Stimulated activated naive CD4-positive, alpha-beta T cell (primary cell): ENCODE measurements at regions not wholly inside any gene's neighbourhood (a gene's known extent, or its start where the extent isn't known, plus 50 kb on each side); places are given as distances from the start of the nearest gene placed in this dataset.

Experiments
- DNase-seq, 6 experiments: peaks; one replicate each; lab custom pipeline; 2025; lab: John Stamatoyannopoulos, UW

DNA sequence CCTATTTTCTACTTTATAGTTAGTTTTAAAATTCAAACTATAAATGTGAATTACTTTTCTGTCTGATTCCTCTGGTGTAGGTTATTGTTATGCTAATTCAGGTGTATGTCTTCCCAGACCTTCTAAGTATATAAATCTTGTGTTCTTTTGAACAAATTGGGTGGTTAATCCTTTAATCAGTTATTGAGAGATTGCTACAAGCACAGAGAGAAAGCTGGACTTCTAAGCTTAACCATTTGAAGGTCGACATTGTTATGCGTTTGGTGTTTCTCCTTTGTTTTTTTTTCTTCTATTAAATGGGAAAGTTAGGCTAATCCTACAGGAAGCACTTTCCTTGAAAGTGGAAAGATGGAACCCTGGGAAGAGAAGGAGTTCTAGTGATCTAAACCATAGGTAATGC is 592.6 kb downstream of the SLC4A3 start:
- DNase-seq = no peak

DNA sequence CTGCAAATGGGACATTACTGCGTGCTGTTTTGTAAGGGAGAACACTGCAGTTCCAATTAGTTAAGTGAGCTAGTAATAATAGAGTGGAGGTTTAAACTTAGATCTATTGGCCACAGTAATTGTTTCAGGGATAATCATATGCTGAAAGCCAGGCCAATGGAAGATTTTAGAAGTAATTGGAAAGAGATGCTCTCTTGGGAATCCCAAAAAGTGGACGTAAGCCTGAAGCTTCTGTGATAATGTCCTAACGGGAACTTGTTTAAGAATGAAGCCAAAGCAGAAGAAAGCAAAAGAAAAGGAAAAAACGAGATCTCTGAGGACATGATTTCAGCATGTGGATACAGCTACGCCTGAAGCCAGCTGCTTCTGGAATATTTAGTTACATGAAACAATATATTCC is 594.6 kb downstream of the SLC4A3 start:
- no peak for DNase-seq

GRCh38 chr2:220224691-220225543 is 597.5 kb downstream of the SLC4A3 start:
- no peak for DNase-seq

- no peak for DNase-seq
These were observed 598.6 kb downstream of the SLC4A3 start for GRCh38 chr2:220226076-220226475.

DNA sequence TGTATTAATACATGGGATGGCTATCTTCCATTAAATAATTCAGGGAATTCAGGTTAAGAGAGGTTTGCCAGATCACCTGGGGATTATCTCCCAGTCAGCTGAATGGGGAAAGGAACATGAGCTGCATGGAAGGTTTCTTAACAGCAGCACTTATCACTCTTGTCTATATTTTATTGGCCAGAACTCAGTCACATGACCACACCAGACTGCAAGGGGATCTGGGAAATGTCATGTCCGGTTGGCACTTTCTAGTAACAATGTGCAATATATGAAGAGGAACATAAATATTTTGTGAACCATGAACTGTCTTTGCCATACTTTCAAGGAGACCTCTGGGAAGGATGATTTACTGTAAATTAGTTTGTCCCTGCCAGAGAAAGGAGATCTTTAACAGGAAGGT is 599.1 kb downstream of the SLC4A3 start:
- no peak for DNase-seq

DNA sequence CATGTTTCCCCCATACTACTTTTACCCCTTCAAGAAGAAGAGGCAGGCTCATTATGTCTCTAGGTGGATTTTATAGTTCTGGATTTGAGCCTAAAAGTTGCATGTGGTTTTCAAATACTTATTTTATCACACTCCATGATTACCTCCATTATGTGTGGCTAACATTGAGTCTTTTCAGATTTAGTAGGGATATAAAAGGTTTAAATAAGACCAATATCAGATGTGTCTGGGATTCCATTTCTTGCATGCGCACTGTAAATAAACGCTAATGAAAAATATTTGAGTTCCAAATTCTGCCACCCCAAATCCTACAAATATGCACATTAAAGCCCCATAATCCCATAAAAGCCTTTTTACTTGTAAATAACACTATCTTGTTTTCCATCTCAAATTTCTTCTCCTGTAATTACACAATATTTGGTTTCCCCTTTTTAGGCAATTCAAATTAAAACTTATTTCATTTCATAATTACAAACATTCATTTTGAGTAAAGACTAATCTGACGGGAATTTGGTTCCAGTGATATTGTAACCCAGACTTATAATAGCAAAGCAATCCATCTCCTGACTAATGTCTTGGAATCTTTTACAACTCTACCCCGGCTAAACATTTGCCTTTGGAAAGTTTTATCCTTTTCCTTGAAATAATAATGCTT is 600.0 kb downstream of the SLC4A3 start:
- DNase-seq = no peak

DNA sequence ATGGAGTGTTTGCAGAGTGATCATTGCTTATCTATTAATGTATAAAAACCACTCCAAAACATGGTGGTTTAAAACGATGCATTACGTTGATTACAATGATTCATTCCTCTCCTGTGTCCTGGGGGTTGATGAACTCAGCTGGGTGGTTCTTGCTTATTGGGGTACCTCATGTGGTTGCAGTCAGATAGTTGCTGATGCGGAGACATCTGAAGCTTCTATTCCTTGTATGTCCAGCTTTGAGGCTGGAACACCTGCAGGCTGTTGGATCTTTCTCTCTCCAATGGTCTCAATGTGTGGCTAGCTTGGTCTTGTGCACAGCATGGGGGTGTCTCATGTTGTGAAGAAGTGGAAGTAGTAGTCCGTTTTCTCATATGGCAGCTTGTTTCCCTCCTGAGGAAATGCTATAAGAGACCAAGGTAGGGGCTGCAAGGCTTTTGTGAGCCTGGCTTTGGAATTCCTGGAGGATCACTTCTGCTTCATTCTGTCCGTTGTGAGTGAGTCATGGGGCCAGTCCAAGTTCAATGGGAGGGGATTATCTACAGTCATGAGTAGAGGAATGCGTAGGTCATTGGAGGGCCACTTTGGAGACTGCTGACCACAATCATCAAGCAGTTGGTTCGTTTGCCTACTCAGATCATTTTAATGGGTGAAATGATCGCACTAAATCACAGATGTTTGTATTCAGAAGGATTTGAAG is 601.0 kb downstream of the SLC4A3 start:
- DNase-seq = no peak

DNA sequence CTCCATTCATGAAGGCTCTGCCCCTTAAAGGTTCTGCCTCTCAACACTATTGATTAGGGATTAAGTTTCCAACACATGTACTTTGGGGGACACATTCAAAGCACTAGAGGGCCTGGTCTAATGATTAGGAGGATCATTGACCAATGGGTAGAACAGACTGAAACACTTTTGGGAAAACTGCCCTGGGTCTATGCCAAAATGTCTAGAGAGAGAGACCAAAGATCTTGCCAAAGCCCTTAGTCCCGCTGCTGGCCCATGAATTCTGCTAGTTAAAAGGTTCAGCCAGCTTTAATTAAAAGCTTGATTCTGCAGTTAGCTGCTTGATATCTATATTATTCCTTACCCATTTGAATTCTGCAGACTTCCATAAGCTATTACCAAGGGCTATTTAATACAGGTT is 613.2 kb downstream of the SLC4A3 start:
- no peak for DNase-seq

DNA sequence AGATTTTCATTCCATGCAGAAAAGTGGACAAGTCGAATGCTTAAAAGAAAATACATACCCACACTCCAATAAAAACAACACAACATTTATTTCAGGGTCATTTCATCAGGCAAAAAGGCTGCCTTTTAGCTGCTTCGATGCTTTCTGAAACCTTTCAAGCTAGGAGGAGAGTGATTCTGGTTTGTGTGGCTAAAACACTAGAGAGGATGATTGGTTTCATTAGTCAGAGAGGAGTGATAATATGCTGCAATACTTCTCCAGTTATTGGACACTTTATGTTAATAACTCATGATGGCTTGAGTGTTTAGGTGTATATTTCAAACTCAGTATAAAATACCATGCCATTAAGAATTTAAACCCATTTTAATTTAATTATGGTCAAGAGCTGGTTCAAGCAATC is 614.0 kb downstream of the SLC4A3 start:
- DNase-seq = no peak

DNA sequence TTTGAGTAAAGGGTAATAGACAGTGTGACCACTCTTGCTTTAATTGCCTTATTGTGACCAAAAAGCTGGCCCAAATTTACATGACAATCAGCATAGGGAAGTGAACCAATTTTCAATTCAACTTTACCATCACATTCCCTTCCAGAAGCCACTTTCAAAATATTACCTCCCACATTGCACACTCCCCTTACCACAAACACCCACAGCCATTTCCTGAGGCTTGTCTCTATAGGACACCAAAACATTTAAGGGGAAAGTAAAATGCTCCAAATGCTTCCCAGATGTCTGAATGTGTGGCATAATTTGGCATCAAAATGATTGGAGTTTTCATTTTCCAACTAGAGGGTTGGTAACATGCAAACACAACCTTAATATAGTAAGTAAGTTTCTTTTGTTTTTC is 616.1 kb downstream of the SLC4A3 start:
- DNase-seq = no peak

GRCh38 chr2:220246386-220246785 is 619.0 kb downstream of the SLC4A3 start:
- no peak for DNase-seq

DNA sequence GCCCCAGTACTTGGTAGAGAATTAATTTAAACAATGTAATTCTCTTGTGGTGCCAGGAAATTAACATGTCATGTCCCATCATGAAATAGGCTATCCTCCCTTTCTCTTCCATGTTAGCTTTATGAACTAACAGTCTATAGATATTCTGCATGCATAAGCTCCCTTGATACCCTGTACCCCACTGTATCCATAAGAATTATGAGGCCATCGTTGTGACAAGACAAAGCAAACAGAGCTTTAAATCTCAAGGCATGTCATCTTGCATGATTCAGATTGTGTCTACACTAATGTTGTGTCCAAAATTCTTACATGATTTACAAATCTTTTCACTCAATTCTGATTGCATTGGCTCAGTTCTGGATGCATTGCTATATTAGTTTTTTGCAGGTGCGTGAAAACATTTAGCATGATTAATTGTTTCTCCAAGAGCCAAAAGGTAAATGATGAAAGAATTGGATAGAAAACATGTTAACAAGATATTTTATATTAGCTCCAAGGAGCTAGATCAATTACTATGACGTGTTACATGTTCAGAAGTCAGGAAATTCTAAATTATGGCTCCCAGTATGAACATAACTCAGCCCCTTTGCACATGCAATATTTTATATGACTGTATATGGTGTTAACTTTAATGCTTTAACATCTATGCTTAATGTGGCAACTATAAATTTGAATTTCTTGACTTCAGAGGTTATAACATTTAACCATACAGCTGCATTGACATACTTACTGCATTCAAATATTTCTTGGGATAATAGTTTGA is 620.3 kb downstream of the SLC4A3 start:
- no peak for DNase-seq

DNA sequence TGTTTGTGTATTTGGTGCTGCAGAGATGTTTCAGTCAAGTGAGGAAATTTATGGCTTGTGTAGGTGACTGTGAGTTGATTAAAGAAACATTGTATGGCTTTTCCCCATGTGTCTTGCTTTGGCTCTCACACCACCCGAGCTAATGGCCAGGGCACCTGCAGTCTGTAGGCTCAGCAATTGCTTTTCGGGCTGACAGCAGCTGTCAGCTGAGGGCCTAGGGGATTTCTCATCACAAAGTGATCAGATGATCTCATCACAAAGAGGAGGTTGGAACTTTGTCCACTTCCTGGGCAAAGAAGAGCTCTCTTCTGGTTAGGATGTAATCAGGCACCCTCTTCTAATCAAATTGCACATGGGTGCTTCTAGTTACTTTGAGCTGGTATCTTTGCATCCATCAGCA is 632.2 kb downstream of the SLC4A3 start:
- no peak for DNase-seq

- DNase-seq = no peak
These were observed 635.9 kb downstream of the SLC4A3 start for GRCh38 chr2:220263300-220263699.

- DNase-seq = no peak
These were observed 641.9 kb downstream of the SLC4A3 start for GRCh38 chr2:220269367-220269766.

DNA sequence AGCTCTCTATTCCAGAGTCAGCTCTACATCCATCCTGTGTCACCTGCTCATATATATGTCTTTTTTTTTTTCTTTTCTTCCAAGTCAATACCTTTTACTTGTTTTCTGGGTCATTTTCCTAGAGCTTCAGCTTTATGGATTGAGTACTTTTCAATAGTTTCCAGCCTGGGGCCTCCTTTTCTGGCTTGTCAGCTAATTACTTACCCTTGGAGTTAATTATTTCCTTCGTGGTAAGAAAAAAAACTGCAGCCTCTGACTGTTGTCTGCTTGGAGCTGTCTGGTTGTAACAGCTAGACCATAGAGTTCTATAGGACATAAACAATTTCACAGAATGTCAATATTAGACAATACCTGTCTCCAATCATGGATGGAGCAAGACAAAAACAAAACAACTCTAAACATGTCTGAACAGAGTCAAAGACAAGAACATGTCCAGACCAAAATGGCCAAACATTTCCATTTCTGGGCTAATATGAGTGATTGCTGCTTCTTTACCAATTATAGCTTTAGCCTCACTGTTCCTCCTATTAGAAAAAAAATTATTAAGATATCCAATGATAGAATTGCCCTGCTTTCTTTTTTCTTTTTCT is 643.1 kb downstream of the SLC4A3 start:
- DNase-seq = no peak

DNA sequence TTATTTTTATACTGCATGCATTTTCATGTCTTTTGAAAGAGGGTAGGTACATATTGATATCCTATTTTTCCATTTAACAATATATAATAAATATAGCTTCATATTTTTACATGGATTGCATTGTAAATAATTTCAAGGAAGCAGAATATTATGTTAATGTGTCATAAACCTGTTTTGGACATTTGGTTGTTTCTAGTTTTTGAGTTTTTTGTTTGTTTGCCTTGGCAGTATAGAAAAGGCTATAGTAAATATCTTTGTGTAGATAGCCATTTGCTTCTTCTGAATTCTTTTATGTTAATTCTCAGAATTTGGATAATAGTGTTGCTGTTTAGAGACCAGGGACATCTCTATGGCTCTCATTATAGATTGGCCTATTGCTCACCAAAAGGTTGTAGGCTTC is 645.2 kb downstream of the SLC4A3 start:
- no peak for DNase-seq

DNA sequence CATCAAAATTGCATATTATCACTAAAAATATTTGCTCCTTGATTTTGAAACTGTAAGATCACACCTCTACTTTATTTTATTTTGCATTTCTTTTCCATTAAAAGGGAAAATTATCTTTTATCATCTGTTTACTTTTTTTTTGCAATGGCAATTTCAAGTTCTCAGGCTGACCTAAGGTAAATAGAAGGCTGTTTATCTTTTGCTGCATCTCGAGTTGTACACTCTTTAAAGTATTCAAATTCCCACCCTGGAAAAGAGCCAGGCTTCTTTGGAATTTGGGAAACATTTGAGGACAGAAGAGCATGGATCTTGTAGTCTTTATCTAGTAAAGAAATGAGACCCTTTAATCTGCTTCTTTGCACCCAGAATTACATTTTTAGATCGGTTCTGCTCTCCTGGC is 645.7 kb downstream of the SLC4A3 start:
- no peak for DNase-seq

DNA sequence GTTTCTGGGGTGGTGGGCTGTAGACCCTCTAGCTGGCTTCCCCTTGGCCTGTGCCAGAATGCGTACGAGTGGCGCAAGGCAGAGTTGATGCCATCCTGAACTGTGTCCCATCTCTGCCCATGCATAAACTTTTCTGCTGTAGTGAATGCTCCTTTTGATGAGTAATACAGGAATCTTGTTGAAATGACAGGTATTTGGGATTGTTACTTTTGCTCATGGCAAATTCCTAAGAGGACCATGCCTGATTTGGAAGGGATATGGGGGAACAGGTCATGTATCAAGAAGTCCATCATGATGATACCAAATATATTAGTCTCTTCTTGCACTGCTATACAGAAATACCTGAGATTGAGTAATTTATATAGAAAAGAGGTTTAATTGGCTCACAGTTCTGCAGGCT is 648.0 kb downstream of the SLC4A3 start:
- no peak for DNase-seq

DNA sequence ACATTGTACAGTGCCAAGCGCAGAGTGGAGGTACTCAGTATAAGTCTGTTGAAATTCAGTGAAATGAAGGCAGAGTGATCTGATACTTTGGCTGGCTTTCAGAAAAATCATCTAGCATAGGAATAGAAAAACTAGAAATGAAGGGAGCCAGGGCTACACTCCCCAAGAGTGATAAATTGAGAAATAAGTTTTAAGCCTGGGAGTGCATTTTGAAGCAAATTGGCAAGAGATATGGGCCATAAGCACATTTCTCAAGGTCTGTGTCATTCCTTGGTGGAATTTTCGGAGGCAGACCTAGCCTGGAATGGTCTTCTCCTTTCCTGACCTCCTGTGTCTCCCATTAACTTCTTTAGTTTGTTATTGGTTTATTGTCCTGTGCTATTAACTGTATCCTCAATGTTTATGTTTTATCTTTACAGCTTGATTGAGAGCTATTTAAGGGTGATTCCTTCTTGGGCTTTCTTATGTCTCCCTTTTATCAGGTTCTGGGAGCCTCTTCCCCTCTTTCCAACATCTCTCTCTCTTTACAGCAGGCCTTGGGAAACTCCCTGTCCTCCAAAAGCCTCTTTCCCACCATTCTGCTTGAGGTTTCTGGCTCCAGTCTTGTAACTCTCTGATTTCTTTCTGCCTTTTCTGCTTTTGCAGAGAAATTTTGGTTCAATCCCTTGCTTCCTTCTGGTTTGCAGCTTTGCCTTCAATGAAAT is 649.5 kb downstream of the SLC4A3 start:
- DNase-seq = no peak

- DNase-seq = no peak
These were observed 650.1 kb downstream of the SLC4A3 start for GRCh38 chr2:220277445-220277975.
